GM18909 (cell line): ENCODE measurements at regions not wholly inside any gene's neighbourhood (a gene's known extent, or its start where the extent isn't known, plus 50 kb on each side); places are given as distances from the start of the nearest gene placed in this dataset.
"Not testable (repeated sequence)": the region's sequence is repeated elsewhere in the genome, so short reads cannot be mapped to it uniquely, and the experiment has no call there.

Experiments
- ATAC-seq: cut with Tn5 transposase; IDR thresholded peaks from one replicate; pipeline ENCODE4 v1.9.1; 2021; ENCODE audit warnings: mild to moderate bottlenecking; ENCODE audit not compliant: unreplicated experiment, poor library complexity

DNA sequence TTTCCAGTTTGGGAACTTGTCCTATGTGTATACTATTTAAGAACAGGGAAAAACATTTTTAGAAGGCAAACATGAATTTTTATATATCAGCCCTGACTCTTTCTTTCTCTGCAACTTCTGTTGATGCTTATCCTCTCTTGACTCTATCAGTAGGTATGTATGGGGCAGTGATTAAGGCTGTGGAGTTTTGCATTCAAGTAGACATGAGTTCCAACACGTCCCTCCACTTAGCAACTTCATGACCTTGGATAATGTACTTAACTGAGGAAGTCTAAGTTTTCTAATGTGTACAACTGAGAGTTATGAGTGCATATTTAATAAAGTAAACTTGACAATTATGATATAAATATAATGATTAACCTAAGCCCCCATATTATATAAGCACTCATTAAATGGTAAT lies 414.6 kb downstream of the TDRD3 start:
- no peak for ATAC-seq

DNA sequence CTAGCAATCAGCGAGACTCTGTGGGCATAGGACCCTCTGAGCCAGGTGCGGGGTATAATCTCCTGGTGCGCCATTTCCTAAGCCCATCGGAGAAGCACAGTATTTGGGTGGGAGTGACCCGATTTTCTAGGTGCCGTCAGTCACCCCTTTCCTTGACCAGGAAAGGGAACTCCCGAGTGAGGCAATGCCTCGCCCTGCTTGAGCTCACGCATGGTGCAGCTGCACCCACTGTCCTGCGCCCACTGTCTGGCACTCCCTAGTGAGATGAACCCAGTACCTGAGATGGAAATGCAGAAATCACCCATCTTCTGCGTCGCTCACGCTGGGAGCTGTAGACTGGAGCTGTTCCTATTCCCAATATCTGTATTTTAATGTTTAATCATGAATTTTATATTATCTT lies 408.6 kb downstream of the TDRD3 start:
- ATAC-seq, result not testable (repeated sequence)

DNA sequence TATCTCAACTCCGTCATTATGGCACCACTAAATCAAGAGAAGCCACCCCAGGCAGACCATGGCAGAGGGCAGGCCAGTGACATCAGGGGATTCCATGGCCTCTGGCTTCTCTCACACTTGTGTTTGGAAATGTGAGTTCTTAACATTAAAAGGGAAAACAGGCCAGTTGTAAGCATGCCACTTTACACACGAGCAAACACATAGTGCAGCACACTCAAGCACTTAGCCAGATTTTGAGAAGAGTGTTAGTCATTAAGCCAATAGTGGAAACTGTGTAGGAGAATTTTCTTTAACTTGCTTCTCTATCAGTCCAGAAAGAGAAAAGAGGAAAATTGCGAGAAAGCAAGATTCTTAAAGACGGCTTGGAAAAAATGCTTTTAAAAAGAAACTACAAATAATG lies 401.5 kb downstream of the TDRD3 start:
- ATAC-seq, result no peak

DNA sequence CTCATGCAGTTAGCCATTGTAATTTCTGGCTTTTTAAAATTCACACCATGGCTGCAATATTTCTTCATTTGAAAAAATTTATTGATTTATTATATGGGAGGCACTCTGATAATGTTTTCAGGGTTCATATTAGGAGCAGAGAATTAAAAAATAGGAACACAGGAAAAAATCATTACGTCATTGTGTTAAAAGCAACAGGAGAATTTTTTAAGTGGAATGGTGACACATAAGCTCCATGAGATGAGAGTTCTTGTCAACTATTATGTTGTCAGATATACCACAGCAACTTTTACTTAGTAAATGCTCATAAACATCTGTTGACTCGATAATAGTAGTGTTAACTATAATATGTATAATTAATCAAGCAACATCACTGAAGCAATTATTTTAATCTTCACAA lies 400.1 kb downstream of the TDRD3 start:
- no peak for ATAC-seq

DNA sequence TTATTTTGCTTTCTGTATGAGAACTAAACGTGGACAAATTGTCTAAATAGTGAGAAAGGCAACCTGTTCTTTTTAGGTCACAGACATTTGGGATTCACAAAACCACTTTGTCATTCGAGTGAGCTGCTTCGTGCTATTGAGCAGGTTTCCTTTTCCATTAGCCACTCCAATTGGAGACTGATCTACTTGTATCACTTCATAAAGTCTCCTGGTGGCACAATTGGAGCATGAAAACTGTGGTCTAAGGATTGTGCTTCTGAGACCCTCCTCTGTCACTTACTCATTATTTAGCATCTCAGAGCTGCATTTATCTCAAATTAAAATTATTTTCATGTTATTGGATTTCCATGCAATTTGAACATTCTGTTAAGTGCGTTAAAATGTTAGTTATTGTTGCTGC lies 397.7 kb downstream of the TDRD3 start:
- ATAC-seq, result no peak

DNA sequence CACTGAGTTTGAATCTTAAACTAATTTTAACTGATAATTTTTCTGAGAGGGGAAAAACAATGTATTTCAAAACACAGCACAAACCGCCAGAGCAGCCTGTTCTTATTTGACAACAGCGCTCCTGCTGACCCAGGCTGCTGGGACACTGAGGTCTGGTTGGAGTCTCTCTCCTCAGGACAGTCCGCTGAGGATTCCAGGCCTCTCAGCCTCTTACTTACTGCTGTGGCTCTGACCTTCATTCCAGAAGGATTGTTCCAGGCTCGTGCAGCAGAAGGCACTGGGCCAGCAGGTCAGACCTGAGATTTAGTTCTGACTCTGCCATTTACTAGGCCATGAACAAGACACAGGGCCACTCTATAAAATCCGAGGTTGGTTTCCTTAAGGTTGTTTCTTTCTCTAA lies 393.6 kb downstream of the TDRD3 start:
- no peak for ATAC-seq

DNA sequence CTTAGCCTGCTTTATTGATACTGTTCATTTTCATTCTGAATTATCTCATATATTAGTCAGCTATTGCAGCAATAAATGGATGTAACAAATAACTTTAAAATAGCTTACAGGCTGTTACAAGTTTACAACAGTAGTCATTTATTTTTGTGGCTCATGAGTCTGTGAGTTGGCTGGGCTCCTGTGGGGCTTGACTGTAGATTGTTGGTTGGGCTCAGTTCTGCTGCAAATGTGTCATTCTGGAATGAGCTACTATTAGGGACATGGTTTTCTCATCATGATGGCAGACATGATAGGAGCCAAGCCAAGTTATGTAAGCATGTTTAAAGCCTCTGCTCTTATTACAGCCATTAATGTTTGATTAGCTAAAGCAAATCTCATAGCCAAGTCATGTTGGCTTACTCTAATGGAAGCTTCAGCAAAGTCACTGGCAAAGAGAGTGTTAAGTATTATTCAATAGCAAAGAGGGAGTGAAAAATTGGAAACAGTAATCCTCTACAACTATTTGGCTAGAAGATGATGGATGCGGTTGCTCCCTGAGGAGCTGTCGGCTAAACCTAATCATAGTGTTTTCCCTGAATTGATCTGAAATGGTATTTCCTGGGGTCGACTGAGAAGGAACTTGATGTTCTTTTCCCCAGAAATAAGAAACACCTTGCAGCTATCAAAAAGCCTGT lies 391.3 kb downstream of the TDRD3 start:
- no peak for ATAC-seq

DNA sequence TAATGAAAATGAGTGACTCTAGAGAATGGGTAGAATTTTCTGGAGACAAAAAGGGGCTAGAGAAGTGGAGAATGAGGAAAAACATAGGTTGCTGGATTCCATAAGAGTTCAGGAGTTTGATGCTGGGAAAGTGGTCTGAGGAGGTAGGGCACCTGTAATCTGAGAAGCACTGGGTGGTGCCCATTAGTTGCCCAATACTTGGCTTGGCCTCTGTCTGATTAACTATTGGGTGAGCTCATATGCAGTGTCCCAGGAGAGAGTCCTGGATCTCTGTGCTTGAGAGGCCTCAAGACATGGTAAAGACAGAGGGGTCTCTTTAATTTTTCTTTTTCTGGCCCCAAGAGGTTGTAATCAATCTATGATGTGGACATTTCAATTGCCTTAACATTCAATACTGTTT lies 390.1 kb downstream of the TDRD3 start:
- ATAC-seq, result no peak

DNA sequence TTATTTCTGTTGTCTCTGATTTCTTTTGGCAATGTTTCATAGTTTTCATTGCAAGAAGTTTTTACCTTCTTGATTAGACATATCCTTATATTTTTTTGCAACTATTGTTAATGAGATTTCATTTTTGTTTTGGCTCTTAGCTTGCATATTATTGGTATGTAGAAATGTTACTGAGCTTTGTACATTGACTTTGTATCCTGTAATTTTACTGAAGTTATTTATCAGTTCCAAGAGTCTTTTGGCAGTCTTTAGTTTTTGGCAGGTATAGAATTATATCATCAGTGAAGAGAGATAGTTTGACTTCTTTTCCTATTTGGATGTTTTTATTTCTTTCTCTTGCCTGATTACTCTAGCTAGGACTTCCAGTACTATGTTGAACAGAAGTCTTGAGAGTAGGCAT lies 375.7 kb downstream of the TDRD3 start:
- no peak for ATAC-seq

DNA sequence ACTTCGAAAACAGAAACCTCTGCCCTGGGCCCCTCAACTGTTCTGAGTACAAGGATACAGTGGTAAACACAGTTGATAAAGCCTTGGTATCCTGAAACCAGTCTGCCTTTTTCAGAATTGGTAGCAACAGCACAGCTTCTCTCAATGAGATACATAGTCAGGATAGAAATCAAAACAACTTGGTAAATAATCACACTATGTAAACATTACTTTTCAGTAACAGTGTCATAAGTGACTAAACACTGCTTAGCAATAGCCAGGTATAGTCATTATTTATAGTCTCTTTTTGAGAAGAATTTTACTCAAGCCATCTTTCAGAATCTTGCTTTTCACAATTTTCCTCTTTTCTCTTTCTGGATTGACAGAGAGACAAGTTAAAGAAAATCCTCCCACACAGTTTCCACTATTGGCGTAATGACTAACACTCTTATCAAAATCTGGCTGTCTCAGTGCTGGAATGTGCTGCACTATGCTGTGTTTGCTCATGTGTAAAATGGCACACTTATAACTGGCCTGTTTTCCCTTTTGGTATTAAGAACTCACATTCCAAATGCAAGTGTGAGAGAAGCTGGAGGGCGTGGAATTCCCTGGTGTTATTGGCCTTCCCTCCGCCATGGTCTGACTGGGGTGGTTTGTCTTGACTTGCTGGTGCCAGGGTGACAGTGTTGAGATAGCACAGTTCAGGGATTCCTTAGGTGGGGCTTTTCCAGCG lies 368.8 kb downstream of the TDRD3 start:
- no peak for ATAC-seq

DNA sequence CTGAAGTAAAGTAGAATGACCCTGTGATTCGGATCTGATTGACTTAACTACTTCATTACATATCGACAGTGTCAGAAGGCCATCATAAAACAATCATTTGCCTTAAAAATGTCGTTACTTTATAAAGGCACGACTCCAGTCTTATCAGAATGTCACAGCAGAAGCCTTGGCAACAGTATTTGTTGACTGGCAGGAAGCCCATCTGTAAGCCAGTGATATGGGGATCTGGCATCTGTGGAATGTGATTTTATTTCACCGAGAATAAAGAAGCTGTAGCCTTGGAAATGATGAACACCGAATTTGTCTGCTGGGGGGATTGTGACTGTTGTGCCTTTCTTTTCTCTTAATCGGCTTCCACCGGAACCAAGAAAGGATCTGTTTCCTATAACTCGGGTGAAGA lies 362.5 kb downstream of the TDRD3 start:
- no peak for ATAC-seq

DNA sequence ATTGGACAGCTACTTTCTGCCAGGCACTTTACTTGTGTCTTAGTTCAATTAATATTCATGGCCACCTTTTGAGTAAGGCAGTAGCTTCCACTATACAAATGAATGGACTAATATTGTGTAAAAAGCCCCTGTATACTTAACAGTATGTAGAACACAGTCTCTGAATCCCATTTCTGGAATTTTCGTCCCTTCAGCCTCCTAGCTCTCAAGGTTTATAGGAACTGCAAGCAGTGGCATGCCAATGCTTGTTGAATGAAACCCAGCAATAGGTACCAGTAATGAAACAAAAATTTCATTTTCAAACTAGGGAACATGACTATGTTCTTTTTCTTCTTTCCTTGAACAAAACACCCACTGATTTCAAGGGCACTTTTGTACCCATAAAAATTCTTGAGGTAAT lies 361.6 kb downstream of the TDRD3 start:
- no peak for ATAC-seq

DNA sequence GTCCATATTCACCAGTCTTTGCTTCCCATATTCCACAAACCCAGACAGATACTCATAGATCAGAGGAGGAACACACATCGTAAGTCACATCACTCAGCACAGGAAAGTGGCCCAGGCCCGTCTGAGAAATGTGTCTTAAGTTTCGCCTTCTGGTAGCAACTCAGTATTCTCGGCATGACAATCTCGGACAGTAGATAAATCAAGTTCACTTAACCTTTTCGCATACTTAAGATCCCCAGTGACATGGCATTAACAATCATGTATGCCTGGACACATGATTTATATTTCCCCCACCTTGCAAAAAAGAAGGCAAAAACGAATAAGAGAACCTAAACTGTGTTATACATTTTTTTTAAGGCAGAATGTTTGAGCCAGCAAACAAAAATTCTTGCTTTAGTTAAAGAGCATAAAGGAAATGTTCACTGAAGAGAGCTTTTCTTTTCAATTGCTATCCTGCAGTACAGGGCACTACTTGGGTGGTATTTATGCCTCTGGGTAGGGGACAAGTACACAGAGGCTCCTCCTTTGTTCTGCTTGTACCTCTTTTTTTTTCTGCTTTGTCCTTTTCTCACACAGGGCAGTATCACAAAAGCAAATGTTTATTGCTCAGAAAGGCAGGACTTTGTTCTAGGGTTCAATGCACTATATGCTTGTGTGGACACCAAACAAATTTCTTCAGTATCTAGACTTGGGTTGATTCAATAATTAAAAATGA lies 360.6 kb downstream of the TDRD3 start:
- no peak for ATAC-seq

DNA sequence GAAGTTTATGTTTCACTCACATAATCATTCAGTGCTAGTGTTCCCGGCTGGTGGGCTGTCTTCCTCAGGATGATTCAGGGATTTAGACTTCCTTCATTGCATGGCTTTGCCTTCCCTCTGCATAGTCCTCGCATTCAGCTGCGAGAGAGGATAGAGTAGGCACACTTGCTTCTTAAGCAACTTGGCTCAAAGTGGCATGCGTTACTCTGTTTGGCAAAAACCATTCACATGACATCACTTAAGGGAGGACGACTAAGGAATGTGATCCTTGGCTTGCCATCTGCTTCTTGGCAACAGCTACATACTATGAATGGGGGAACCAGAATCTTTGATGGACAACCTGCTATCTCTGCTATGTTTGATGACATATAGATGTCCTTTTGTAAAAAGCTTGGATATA lies 359.3 kb downstream of the TDRD3 start:
- ATAC-seq, result no peak

DNA sequence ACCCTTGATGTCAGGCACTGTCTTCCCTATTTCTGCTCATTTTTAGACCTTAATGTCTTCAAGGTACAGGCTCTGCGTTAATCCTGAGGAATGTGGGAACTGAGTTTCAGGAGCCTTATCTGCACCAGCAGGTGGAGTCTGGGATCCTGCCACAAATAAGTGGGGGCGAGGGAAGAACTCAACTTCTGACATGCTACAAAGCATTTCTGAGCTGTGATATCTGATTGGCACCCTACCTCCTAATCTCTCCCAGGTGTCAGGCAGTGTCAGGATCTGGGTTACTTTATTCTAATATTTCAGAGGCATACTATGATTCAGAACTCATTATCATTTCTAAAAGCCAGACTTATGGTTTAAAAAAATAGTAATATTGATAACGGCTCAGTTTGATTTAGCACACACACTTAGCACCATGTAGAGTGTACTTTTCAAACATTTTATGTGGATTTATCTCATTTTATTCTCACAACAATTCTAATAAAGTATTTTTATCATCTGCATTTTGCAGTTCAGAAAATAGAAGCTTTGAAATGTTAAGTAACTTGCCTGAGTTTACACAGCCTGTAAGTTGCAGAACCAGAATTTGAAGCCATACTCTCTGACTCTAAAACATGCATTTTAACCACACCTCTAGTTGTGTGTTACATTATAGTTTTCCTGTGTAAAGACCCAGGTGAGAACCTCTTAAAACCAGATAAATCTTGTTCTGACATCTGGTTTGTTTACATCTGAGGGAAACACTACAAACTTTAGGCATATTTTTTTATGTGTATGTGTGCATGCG lies 358.6 kb downstream of the TDRD3 start:
- ATAC-seq, result no peak

DNA sequence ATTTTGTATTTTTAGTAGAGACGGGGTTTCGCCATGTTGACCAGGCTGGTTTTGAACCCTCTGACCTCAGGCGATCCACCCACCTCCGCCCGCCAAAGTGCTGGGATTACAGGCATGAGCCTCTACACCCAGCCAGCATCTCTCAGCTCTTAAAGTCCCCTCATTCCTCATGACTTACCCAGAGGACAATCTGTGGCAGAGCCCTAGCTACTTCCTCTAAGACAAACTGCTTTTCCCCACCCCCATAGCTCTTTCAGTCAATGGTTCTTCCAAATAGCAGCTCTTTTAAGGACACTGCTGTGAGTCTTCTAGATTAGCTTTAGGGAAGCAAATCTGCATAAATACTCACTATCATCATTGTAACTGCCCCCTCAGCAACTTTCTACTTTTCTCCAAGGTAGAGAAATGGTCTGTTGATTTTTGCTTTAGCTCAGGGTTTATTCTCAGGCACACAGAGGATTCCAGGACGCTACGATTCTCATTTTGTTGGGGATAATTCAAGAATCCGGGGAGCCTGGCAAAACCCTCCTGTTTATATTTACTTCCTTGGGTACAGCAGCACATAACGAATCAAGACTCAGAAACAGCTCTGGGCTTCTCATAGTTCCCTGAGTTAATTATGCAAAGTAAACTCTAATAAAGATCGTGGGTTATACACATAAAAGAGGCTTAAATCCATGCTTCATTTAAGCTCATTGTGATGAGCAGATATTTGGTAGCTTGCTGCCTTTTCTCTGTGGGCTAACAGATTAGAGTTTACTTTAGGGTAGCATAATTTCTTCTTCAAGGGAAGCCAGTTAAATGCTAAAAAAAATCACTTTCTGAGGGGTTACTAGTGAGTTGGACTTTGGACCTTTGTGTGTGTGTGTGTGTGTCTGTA lies 357.4 kb downstream of the TDRD3 start:
- ATAC-seq, result no peak

DNA sequence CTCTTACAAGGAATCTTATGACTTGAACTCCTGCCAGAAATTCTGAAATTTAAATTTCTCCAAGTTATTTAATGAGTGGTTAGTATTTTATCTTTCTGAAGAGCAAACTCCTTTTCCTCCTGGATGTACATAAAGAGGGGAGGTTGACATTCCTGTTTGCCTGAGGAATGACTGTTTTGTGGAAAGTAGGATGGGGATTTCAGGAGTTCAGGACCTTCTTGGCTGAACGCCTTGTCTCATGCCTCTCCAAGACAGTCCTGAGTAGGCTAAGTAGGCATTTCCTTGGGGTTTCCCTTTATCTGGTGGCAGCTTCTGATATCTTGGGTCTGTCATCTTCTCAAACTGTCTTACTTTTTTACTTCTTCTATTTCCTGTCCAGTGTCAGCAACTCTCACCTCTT lies 356.6 kb downstream of the TDRD3 start:
- ATAC-seq, result no peak

DNA sequence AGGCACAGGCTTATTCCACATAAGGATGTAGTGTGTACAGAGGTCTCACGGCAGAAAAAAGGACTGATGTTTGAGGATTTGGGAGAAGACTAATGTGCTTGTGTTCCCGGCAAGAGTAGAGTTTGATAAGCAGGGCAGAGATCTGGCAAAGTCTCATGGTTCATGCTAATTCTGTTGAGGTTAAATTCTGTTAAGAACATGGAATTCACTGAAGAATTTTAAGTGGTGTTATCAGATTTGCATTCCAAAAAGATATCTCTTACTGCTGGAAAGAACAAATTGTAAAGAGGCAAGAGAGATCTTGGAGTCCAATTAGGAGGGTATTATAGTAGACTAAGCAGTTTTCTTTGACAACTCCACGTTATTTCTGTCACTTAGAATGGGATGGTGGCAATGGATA lies 348.3 kb downstream of the TDRD3 start:
- ATAC-seq, result no peak

DNA sequence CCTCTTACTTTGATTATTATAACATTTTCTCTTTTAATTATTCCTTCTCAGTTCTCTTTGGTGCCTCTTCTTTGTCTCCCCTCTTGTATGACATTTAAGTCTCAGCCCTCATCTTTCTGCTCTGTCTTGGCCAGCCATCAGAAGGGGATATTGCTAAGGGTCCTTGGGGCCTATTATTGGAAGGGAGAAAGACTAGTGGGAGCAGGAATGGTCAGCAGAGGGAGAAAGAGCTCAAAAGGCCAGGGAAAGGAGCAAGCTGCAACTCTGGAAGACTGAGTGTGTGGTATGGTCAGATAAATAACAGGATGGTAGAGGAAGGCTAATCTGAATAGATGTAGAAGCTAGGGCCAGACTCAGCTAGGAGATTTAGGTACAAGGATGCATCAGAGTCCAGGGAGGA lies 336.9 kb downstream of the TDRD3 start:
- no peak for ATAC-seq

DNA sequence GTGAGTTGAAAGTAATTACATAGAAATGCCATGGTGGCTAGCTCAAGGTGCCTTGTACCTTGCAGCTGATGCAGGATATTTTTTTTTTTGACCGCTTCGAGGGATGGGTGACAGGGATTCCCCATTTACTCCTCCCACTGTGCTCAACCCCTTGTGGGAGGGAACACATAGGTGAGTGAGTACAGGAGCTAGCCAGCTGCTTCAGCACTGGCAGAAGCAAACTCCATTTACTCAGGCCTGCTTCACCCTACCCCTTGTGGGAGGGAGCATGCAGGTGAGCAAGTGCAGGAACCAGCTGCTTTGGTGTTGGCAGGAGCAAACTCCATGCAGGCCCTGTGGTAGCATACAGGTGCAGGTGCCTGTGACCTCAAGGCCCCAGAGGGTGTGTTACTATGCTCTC lies 330.1 kb downstream of the TDRD3 start:
- no peak for ATAC-seq
